ENCODE measurements at regions not wholly inside any gene's neighbourhood (a gene's known extent, or its start where the extent isn't known, plus 50 kb on each side); places are given as distances from the start of the nearest gene placed in this dataset.

- TF ChIP-seq POLR2AphosphoS5 (IDR thresholded peaks at IDR 0.05; ENCODE audit: borderline replicate concordance, low read depth, low read length) (no peak), EZH2 (IDR thresholded peaks at IDR 0.05) (no peak)
These were observed 1181.9 kb downstream of the OLFM4 start for GRCh38 chr13:54210397-54211049.
